ENCODE measurements at regions not wholly inside any gene's neighbourhood (a gene's known extent, or its start where the extent isn't known, plus 50 kb on each side); places are given as distances from the start of the nearest gene placed in this dataset.

- TF ChIP-seq CTCF (IDR thresholded peaks at IDR 0.05; ENCODE audit: insufficient read depth, low read length, missing control alignments): no peak
- POLR2A ChIA-PET: no interaction called here
- DNase-seq (ENCODE audit: low read depth, low spot score): no peak
- no peak overlapping the region for H3K4me3 ChIP-seq (ENCODE audit: low read depth, low read length)
- CTCF ChIA-PET: no interaction called here
Measured at GRCh38 chr9:135015565-135015964, 71.9 kb upstream of the OLFM1 start.

- no peak for DNase-seq (ENCODE audit: low read depth, low spot score)
- CTCF ChIA-PET: no interaction called here
- POLR2A ChIA-PET: no interaction called here
Measured at GRCh38 chr9:135016037-135016640, 71.3 kb upstream of the OLFM1 start.

GRCh38 chr9:135016876-135017275 is 70.6 kb upstream of the OLFM1 start:
- TF ChIP-seq CTCF (IDR thresholded peaks at IDR 0.05; ENCODE audit: insufficient read depth, low read length, missing control alignments): no peak
- CTCF ChIA-PET: no interaction called here
- POLR2A ChIA-PET: no interaction called here
- no peak overlapping the region for H3K4me3 ChIP-seq (ENCODE audit: low read depth, low read length)
- DNase-seq (ENCODE audit: low read depth, low spot score): no peak

More at GRCh38 chr9:135016037-135016640, 71.3 kb upstream of the OLFM1 start:
- TF ChIP-seq CTCF (IDR thresholded peaks at IDR 0.05; ENCODE audit: insufficient read depth, low read length, missing control alignments): no peak
- H3K4me3 ChIP-seq (ENCODE audit: low read depth, low read length): no peak overlapping the region

- CTCF ChIA-PET: no interaction called here
- DNase-seq (ENCODE audit: low read depth, low spot score): no peak
- POLR2A ChIA-PET: no interaction called here
- no peak overlapping the region for H3K4me3 ChIP-seq (ENCODE audit: low read depth, low read length)
- no peak for TF ChIP-seq CTCF (IDR thresholded peaks at IDR 0.05; ENCODE audit: insufficient read depth, low read length, missing control alignments)
Measured at GRCh38 chr9:135017899-135018298, 69.6 kb upstream of the OLFM1 start.

GRCh38 chr9:135018306-135018915 is 69.1 kb upstream of the OLFM1 start:
- ChIA-PET POLR2A (no interaction called here), CTCF (no interaction called here)
- DNase-seq (ENCODE audit: low read depth, low spot score): no peak
- no peak for TF ChIP-seq CTCF (IDR thresholded peaks at IDR 0.05; ENCODE audit: insufficient read depth, low read length, missing control alignments)
- no peak overlapping the region for H3K4me3 ChIP-seq (ENCODE audit: low read depth, low read length)

GRCh38 chr9:135019224-135019623 is 68.2 kb upstream of the OLFM1 start:
- ChIA-PET CTCF (no interaction called here), POLR2A (no interaction called here)
- H3K4me3 ChIP-seq (ENCODE audit: low read depth, low read length): no peak overlapping the region
- no peak for DNase-seq (ENCODE audit: low read depth, low spot score)
- TF ChIP-seq CTCF (IDR thresholded peaks at IDR 0.05; ENCODE audit: insufficient read depth, low read length, missing control alignments): no peak
